ENCODE measurements at regions not wholly inside any gene's neighbourhood (a gene's known extent, or its start where the extent isn't known, plus 50 kb on each side); places are given as distances from the start of the nearest gene placed in this dataset.
"Not testable (repeated sequence)": the region's sequence is repeated elsewhere in the genome, so short reads cannot be mapped to it uniquely, and the experiment has no call there.

GRCh38 chr10:2246747-2247146 lies 509.4 kb upstream of the ADARB2 start:
- no peak for DNase-seq (ENCODE audit: low spot score)

- no peak for DNase-seq (ENCODE audit: low spot score)
Observed at GRCh38 chr10:2245580-2245979, 508.3 kb upstream of the ADARB2 start.

GRCh38 chr10:2244471-2244870 lies 507.1 kb upstream of the ADARB2 start:
- no peak for DNase-seq (ENCODE audit: low spot score)

GRCh38 chr10:2236876-2237275 lies 499.6 kb upstream of the ADARB2 start:
- no peak for DNase-seq (ENCODE audit: low spot score)

GRCh38 chr10:2232479-2232878 lies 495.2 kb upstream of the ADARB2 start:
- no peak for DNase-seq (ENCODE audit: low spot score)

- no peak for DNase-seq (ENCODE audit: low spot score)
Observed at GRCh38 chr10:2230478-2230877, 493.2 kb upstream of the ADARB2 start.

GRCh38 chr10:2228320-2228901 lies 491.1 kb upstream of the ADARB2 start:
- DNase-seq (ENCODE audit: low spot score) = no peak

- DNase-seq (ENCODE audit: low spot score) = no peak
Observed at GRCh38 chr10:2225609-2226008, 488.3 kb upstream of the ADARB2 start.

- DNase-seq (ENCODE audit: low spot score) = no peak
Observed at GRCh38 chr10:2223548-2224320, 486.4 kb upstream of the ADARB2 start.

GRCh38 chr10:2222631-2223030 lies 485.3 kb upstream of the ADARB2 start:
- no peak for DNase-seq (ENCODE audit: low spot score)

- DNase-seq (ENCODE audit: low spot score) = no peak
Observed at GRCh38 chr10:2214805-2215204, 477.5 kb upstream of the ADARB2 start.

- no peak for DNase-seq (ENCODE audit: low spot score)
Observed at GRCh38 chr10:2214092-2214491, 476.8 kb upstream of the ADARB2 start.

- no peak for DNase-seq (ENCODE audit: low spot score)
Observed at GRCh38 chr10:2212244-2212834, 475.0 kb upstream of the ADARB2 start.

- DNase-seq (ENCODE audit: low spot score) = no peak
Observed at GRCh38 chr10:2210088-2210487, 472.8 kb upstream of the ADARB2 start.

GRCh38 chr10:2208106-2208505 lies 470.8 kb upstream of the ADARB2 start:
- DNase-seq (ENCODE audit: low spot score) = no peak

- no peak for DNase-seq (ENCODE audit: low spot score)
Observed at GRCh38 chr10:2207246-2207922, 470.1 kb upstream of the ADARB2 start.

- DNase-seq (ENCODE audit: low spot score) = no peak
Observed at GRCh38 chr10:2205406-2205805, 468.1 kb upstream of the ADARB2 start.

- no peak for DNase-seq (ENCODE audit: low spot score)
Observed at GRCh38 chr10:2202401-2202800, 465.1 kb upstream of the ADARB2 start.

- no peak for DNase-seq (ENCODE audit: low spot score)
Observed at GRCh38 chr10:2201534-2202099, 464.3 kb upstream of the ADARB2 start.

- DNase-seq (ENCODE audit: low spot score) = no peak
Observed at GRCh38 chr10:2197663-2198062, 460.3 kb upstream of the ADARB2 start.

GRCh38 chr10:2196272-2196671 lies 458.9 kb upstream of the ADARB2 start:
- DNase-seq (ENCODE audit: low spot score) = no peak

GRCh38 chr10:2189356-2189755 lies 452.0 kb upstream of the ADARB2 start:
- DNase-seq (ENCODE audit: low spot score) = not testable (repeated sequence)

- DNase-seq (ENCODE audit: low spot score) = no peak
Observed at GRCh38 chr10:2188371-2188770, 451.0 kb upstream of the ADARB2 start.
